Aorta (tissue), 5 donors: ENCODE measurements at regions not wholly inside any gene's neighbourhood (a gene's known extent, or its start where the extent isn't known, plus 50 kb on each side); places are given as distances from the start of the nearest gene placed in this dataset.

ENCODE experiments used
- ATAC-seq: fragments of 200-7000 bp; cut with Tn5 transposase; one replicate; pipeline ENCODE4 v1.9.1; 2022; ENCODE audit warnings: moderate library complexity; ENCODE audit not compliant: low FRiP score
- DNase-seq, 2 donors: peaks; one replicate each; pipeline ENCODE4 v3.0.0-alpha.2; 2020
- H3K27ac ChIP-seq, 2 donors: one replicate each; pipeline ENCODE4 v1.5.1; 2013; ENCODE audit warnings: low read length in 2 of 2, mild to moderate bottlenecking in 2 of 2, moderate library complexity in 2 of 2, control low read depth in 1 of 2, inconsistent platforms in 1 of 2, low read depth in 1 of 2
- H3K27me3 ChIP-seq, 2 donors: one replicate each; pipeline ENCODE4 v1.6.1; 2013; ENCODE audit warnings: control low read depth in 1 of 2, low read length in 1 of 2, mild to moderate bottlenecking in 1 of 2, moderate library complexity in 1 of 2; ENCODE audit not compliant: insufficient read depth in 2 of 2, control insufficient read depth in 1 of 2
- H3K36me3 ChIP-seq, 2 donors: one replicate each; pipeline ENCODE4 v1.6.1; 2013; ENCODE audit warnings: control low read depth in 1 of 2, low read length in 1 of 2, mild to moderate bottlenecking in 1 of 2; ENCODE audit not compliant: insufficient read depth in 2 of 2, control insufficient read depth in 1 of 2
- H3K4me1 ChIP-seq, 2 donors: one replicate each; pipeline ENCODE4 v1.6.1; 2013; ENCODE audit warnings: low read length in 2 of 2, control low read depth in 1 of 2, mild to moderate bottlenecking in 1 of 2, moderate library complexity in 1 of 2; ENCODE audit not compliant: insufficient read depth in 2 of 2, control insufficient read depth in 1 of 2
- H3K4me3 ChIP-seq, 2 donors: one replicate each; pipeline ENCODE4 v1.5.1; 2013; ENCODE audit warnings: low read length in 2 of 2, control low read depth in 1 of 2, mild to moderate bottlenecking in 1 of 2
- H3K9me3 ChIP-seq: one replicate; pipeline ENCODE4 v1.6.1; 2013; ENCODE audit warnings: mild to moderate bottlenecking, low read length; ENCODE audit not compliant: control insufficient read depth
- WGBS, 2 donors: extraction: QIAGEN DNeasy Blood & Tissue Kit; methylation state at CpG; one replicate each; pipeline ENCODE4 v1.1.7; 2013; 5-methylcytosine and 5-hydroxymethylcytosine counted together
- intact Hi-C, 2 donors: fragments of 100-400 bp; cut with DNase I; formaldehyde crosslinking; loops; one replicate each; pipeline versions ENCODE4 v1.14.2 to v1.15.0; 2022
- donor health status: healthy with polysubstance abuse.
- donor health status: Bipolar disorder and iron deficiency.
- donor health status: DM: no; HTN: no; CAD: no.
- donor health status: DM: no; HTN: no; CAD: no.
- donor health status: DM: yes; HTN: yes; CAD: no.

GRCh38 chr3:34283751-34284150 is 485.3 kb downstream of the PDCD6IP start:
- intact Hi-C loops = no loop called here

GRCh38 chr3:34284959-34285826 is 486.8 kb downstream of the PDCD6IP start:
- ATAC-seq = no peak
- DNase-seq = no peak
- WGBS, 2 donors = 92% methylated on average over 7 of the region's 7 CpGs

More at GRCh38 chr3:34283751-34284150, 485.3 kb downstream of the PDCD6IP start:
- DNase-seq (no peak), ATAC-seq (no peak)
- Histone ChIP-seq H3K4me3 (no peak overlapping the region), H3K4me1 (no peaks in the 10 kb centered on the region), H3K27me3 (no peaks in the 10 kb centered on the region), H3K36me3 (no peaks in the 10 kb centered on the region), H3K9me3 (no peaks in the 10 kb centered on the region), H3K27ac (no peak overlapping the region)
- 69 to 77% methylated on average over 3 of the region's 3 CpGs for WGBS, 2 donors

DNA sequence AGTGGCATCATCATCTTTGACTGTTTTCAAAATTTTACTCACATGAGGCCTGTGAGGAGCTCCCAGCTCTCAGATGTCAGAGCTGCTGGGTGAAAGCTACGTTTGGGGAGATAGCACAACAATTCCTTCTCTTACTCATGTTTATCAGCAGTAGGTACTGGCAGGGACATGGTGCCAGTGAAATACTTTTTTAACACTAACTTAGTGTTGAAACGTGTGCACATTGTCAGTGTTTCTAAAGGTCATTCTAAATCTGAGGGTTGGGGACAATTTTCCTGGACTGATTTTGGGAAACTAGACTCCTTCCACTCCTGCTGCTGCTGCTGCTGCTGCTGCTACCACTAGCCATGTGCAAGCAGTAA is 487.4 kb downstream of the PDCD6IP start:
- Histone ChIP-seq H3K36me3 (no peaks in the 10 kb centered on the region), H3K4me1 (no peaks in the 10 kb centered on the region), H3K4me3 (no peak overlapping the region), H3K9me3 (no peaks in the 10 kb centered on the region), H3K27ac (no peak overlapping the region), H3K27me3 (no peaks in the 10 kb centered on the region)
- WGBS, 2 donors = 23 to 36% methylated on average over 2 of the region's 2 CpGs
- DNase-seq (no peak), ATAC-seq (no peak)
- intact Hi-C loops = no loop called here

More at GRCh38 chr3:34284959-34285826, 486.8 kb downstream of the PDCD6IP start:
- Histone ChIP-seq H3K36me3 (no peaks in the 10 kb centered on the region), H3K4me1 (no peaks in the 10 kb centered on the region), H3K27ac (no peak overlapping the region), H3K9me3 (no peaks in the 10 kb centered on the region), H3K4me3 (no peak overlapping the region), H3K27me3 (no peaks in the 10 kb centered on the region)
- intact Hi-C loops = no loop called here

DNA sequence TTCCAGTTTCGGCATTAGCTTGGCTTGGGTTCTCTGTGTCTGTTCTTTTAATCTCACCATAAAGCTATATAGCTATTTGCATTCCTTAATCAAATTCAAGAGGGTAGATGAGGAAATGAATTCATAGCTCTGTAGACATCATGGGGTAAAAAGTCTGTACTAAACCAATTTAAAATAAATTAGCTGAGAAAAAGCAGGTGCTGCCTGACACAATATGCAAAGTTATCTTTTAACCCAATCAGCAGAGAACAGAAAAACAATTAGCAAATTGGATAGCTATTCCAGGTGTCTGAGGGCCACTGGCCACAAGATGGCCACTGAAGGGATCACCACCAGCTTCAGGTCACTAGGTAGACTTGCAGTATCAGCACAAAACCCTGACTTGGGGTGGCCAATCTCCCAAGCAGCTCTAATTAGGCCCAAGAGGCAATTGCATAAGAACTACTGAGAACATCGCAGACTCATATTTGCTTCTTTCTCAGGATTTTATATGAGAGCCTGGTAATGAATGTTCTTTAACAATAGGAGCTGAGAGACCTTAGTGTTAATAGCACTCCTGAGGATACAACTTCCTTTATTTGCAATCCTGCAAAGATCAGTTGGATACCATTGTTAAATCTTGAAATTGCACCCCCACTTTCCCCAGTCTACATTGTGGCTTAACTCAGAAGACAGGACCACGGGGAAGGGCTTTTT is 494.3 kb downstream of the PDCD6IP start:
- DNase-seq (no peak), ATAC-seq (no peak)
- no peak overlapping the region for H3K27ac ChIP-seq
- H3K4me1 ChIP-seq = no peaks in the 10 kb centered on the region
- no peak overlapping the region for H3K4me3 ChIP-seq
- no peaks in the 10 kb centered on the region for H3K36me3 ChIP-seq
- no peaks in the 10 kb centered on the region for H3K9me3 ChIP-seq
- intact Hi-C loops = no loop called here
- no peaks in the 10 kb centered on the region for H3K27me3 ChIP-seq
- WGBS, 2 donors = 88 to 90% methylated on average over 3 of the region's 3 CpGs

DNA sequence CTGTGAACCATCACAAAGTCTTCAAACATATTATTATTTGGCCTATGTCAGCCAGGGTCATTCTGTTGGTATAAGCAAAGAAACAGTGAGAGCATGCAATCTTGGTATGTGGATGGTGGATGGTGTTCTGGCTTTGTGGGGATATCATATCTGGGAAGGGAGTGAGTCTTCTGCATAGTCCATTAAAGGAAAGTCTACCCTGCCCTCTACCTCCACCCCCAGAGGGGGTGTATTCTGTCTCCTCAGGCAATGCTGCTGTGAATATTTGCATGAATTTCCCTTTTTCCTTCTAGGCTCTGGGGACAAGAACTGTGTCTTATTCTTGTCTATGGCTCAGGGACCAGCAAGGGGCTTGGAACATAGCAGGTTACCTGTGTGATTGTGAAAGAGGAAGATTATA is 495.8 kb downstream of the PDCD6IP start:
- no peak for ATAC-seq

DNA sequence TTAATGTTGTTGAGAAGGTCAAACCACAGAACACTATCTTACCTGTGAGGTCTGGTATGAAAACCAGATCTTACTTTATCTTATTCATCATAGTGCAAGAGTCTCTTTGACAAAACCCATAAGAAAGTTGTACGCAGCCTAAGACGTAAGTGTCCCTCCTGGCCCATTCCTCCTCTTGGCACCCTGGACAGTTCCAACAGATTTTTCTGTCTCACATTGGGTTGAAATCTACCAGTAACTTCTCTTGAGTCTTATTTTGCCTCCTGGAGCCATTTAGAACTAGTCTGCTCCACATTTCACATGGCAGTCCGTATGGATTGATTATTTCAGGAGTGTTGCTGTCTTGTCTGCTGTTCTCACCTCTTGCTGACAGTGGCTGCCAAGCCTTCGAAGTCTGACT is 498.4 kb downstream of the PDCD6IP start:
- no peak for ATAC-seq
- 68 to 70% methylated on average over 4 of the region's 4 CpGs for WGBS, 2 donors

More for the DNA sequence above, 495.8 kb downstream of the PDCD6IP start:
- DNase-seq = no peak
- Histone ChIP-seq H3K27me3 (no peaks in the 10 kb centered on the region), H3K4me3 (no peak overlapping the region), H3K36me3 (no peaks in the 10 kb centered on the region), H3K27ac (no peak overlapping the region), H3K9me3 (no peaks in the 10 kb centered on the region), H3K4me1 (no peaks in the 10 kb centered on the region)
- intact Hi-C loops = no loop called here

GRCh38 chr3:34298653-34299052 is 500.2 kb downstream of the PDCD6IP start:
- Histone ChIP-seq H3K4me1 (no peaks in the 10 kb centered on the region), H3K27ac (no peak overlapping the region), H3K36me3 (no peaks in the 10 kb centered on the region), H3K27me3 (no peaks in the 10 kb centered on the region), H3K4me3 (no peak overlapping the region), H3K9me3 (no peaks in the 10 kb centered on the region)
- intact Hi-C loops = no loop called here
- 88 to 97% methylated on average over 2 of the region's 2 CpGs for WGBS, 2 donors
- ATAC-seq (no peak), DNase-seq (no peak)

More for the DNA sequence above, 498.4 kb downstream of the PDCD6IP start:
- intact Hi-C loops = no loop called here
- Histone ChIP-seq H3K36me3 (no peaks in the 10 kb centered on the region), H3K4me1 (no peaks in the 10 kb centered on the region), H3K27ac (no peak overlapping the region), H3K27me3 (no peaks in the 10 kb centered on the region), H3K9me3 (no peaks in the 10 kb centered on the region), H3K4me3 (no peak overlapping the region)
- DNase-seq = no peak

GRCh38 chr3:34300621-34301020 is 502.2 kb downstream of the PDCD6IP start:
- Histone ChIP-seq H3K4me1 (no peaks in the 10 kb centered on the region), H3K9me3 (no peaks in the 10 kb centered on the region), H3K27ac (no peak overlapping the region), H3K27me3 (no peaks in the 10 kb centered on the region), H3K4me3 (no peak overlapping the region), H3K36me3 (no peaks in the 10 kb centered on the region)
- WGBS, 2 donors = 46 to 48% methylated on average over 3 of the region's 3 CpGs
- intact Hi-C loops = no loop called here
- ATAC-seq (no peak), DNase-seq (no peak)

DNA sequence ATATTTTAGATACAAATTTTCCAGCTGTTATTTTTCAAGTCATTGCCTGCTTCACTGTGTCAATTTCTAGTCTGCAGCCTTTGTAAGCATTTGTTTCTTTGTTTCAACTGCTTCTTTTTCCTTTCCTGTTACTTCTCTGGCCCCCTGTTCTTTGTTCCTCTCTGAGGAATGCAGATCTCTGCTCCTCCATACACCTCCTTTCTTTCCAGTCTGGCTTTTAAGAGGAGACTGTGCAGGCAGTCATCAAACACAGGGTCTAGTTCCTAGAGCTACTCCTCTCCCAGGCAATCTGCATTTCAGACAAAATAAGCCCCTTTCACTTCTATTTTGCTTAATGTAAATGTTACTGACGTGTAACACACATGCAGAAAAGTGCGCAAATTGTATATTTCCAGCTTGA is 502.9 kb downstream of the PDCD6IP start:
- no peak for DNase-seq
- no peaks in the 10 kb centered on the region for H3K9me3 ChIP-seq
- no peaks in the 10 kb centered on the region for H3K27me3 ChIP-seq
- WGBS, 2 donors = 95 to 98% methylated on average over 2 of the region's 2 CpGs
- intact Hi-C loops = no loop called here
- no peak overlapping the region for H3K4me3 ChIP-seq
- no peak for ATAC-seq
- H3K27ac ChIP-seq = no peak overlapping the region
- no peaks in the 10 kb centered on the region for H3K36me3 ChIP-seq
- H3K4me1 ChIP-seq = no peaks in the 10 kb centered on the region
